ENCODE measurements at regions not wholly inside any gene's neighbourhood (a gene's known extent, or its start where the extent isn't known, plus 50 kb on each side); places are given as distances from the start of the nearest gene placed in this dataset.

- no peak for TF ChIP-seq CTCF (conservative IDR thresholded peaks at IDR 0.05; ENCODE audit: low read length)
- TF ChIP-seq EZH2phosphoT487 (IDR thresholded peaks at IDR 0.05; ENCODE audit: borderline replicate concordance, low read depth, low read length), result no peak
These were observed 369.5 kb upstream of the THBS1 start for GRCh38 chr15:39211108-39211979.

Measured in OCI-LY7 (cell line).